DMS153 treated with DMSO at 0.1 percent for 48 hours (cell line): ENCODE measurements at regions not wholly inside any gene's neighbourhood (a gene's known extent, or its start where the extent isn't known, plus 50 kb on each side); places are given as distances from the start of the nearest gene placed in this dataset.
"Not testable (repeated sequence)": the region's sequence is repeated elsewhere in the genome, so short reads cannot be mapped to it uniquely, and the experiment has no call there.

Experiments
- DNase-seq: peaks from one replicate; lab custom pipeline; 2025; ENCODE audit not compliant: unreplicated experiment; lab: John Stamatoyannopoulos, UW

GRCh38 chrX:44785652-44786051 lies 58.2 kb upstream of the DUSP21 start:
- DNase-seq, result no peak

- DNase-seq, result no peak
Measured at GRCh38 chrX:44784241-44784640, 59.6 kb upstream of the DUSP21 start.

DNA sequence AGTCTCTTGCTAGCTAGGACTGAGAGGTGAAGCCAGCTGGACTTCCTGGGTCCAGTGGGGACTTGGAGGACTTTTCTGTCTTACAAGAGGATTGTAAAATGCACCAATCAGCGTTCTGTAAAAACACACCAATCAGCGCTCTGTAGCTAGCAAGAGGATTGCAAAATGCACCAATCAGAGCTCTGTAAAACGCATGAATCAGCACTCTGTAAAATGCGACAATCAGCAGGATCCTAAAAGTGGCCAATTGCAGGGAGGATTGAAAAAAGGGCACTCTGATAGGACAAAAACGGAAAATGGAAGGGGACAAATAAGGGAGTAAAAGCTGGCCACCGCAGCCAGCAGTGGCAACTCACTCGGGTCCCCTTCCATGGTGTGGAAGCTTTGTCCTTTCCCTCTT lies 65.6 kb upstream of the DUSP21 start:
- no peak for DNase-seq

DNA sequence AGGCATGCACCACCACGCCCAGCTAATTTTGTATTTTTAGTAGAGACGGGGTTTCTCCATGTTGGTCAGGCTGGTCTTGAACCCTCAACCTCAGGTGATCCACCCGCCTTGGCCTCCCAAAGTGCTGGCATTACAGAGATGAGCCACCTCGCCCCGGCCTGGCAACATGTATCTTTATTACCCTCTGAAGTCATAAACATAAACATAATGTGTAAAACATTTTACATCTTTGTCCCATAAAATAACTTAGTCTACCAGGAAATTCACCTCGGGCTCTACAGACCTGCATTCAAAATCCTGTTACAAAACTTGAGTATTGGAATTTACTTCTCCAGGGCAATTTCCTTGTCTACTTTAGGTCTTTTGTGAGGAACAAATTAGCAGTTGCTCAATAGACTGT lies 68.1 kb upstream of the DUSP21 start:
- no peak for DNase-seq

- not testable (repeated sequence) for DNase-seq
Measured at GRCh38 chrX:44774066-44774465, 69.8 kb upstream of the DUSP21 start.

GRCh38 chrX:44770121-44770520 lies 73.7 kb upstream of the DUSP21 start:
- no peak for DNase-seq

- DNase-seq, result no peak
Measured at GRCh38 chrX:44767308-44767707, 76.5 kb upstream of the DUSP21 start.

DNA sequence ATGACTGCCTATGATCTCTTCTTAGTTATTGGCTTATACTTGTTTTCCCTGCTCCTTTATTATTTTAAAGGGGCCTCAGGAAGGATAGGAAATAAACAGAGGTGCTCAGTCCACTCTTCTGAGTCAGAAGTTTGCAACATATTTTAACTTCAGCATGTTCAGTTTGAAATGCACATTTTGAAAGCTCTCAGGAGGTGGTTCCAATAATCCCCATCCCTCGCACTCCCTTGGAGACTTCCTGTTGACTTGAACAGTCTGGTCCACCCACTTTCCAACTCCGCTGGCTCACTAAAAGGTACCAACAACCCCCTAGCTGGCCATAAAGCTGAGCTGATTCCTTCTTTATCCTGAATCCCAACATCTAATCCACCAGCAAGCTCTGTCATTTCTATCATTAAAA lies 78.3 kb upstream of the DUSP21 start:
- DNase-seq, result no peak

- no peak for DNase-seq
Measured at GRCh38 chrX:44747969-44748368, 95.9 kb upstream of the DUSP21 start.

DNA sequence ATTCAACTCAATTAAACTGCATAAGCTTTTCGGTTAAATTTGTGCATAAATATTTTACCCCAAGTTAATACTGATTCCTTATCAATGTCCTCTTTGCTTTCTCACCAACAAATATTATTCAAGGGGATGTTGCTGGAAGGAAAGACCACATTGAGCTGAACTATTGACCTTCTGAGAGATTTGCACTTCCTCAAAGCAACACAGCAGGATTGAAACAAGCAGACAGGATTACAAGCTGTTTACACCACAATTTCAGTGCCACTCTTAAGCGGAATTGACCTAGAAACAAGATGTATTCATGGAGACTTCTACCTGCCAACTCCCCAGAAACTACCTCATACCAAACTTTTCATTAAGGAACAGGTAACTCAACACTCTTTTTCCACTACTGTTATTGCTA lies 96.5 kb upstream of the DUSP21 start:
- DNase-seq, result no peak

DNA sequence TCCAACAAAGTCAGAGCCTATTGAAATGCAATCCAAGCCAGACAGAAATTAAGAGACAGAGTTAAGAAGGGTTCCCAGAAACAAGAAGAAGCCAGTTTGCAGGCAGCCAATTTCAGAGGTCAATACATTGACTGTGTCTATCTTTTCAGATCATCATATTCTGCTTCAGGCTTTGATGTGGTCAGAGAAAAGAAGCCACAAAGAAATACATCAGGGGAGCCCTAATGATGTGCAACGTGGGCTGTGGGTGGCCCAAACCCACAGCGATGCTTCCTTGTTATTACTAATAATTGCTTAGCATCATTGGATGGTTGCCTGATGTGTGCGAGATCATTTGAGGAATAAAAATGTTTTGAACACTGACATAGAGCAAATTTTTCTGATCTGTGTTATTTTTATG lies 99.0 kb upstream of the DUSP21 start:
- no peak for DNase-seq

- no peak for DNase-seq
Measured at GRCh38 chrX:44742480-44743155, 101.2 kb upstream of the DUSP21 start.

- DNase-seq, result not testable (repeated sequence)
Measured at GRCh38 chrX:44741859-44742258, 102.0 kb upstream of the DUSP21 start.

DNA sequence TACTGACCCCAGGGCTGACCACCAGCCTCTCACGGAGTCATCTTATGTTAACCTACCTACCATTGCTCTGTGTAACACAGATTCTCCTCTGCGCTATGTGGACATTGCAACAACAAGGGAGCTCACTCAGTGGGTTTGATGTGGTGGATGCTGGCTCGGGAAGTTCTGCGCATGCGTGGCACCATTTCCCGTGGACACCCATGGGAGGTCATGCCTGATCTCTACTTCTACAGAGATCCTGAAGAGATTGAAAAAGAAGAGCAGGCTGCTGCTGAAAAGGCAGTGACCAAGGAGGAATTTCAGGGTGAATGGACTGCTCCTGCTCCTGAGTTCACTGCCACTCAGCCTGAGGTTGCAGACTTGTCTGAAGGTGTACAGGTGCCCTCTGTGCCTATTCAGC lies 102.4 kb upstream of the DUSP21 start:
- not testable (repeated sequence) for DNase-seq

DNA sequence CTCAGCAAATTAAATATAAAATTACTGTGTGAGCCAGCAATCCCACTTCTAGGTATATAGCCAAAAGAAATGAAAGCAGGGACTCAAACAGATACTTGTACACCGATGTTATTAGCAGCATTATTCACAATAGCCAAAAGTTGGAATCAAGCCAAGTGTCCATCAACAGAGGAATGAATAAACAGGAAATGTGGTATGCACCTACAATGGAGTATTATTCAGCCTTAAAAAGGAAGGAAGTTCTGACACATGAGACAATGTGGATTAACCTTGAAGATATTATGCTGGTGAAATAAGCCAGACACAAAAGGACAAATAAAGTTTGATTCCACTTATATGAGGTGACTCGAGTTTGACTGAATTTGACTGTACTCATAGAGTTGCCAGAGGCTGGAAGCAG lies 108.3 kb upstream of the DUSP21 start:
- DNase-seq, result no peak

DNA sequence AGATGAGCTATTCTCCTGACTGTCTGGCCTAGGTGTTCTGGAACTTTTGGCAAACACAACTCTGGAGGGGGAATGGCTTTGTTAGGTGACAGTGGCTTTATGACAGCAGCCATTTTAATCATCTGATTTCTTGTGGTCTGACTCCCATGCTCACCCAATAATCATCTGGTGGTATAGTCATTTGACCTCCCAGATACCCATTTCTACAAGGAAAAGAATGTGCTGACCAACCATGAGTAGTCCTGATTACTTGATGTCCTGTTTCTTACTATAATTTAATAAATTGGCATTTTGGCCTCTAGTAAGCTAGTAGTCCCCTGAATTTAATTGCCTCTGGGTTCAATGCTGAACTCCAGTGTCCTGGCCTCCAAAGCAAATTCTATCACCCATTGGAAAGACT lies 109.9 kb upstream of the DUSP21 start:
- no peak for DNase-seq

DNA sequence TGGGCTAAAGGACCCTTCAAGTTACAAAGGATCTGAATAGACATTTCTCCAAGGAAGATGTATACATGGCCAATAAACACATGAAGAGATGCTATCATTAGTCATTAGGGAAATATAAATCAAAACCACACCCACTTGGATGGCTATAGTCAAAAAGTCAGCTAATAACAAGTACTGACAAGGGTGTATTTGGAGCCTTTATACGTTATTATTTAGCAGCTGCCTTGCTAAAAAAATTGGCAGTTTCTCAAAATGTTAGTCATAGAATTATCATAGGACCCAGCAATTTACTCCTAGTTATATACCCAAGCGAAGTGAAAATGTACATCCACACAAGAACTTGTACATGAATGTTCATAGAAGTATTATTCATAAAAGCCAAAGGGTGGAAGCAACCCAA lies 112.7 kb upstream of the DUSP21 start:
- no peak for DNase-seq

DNA sequence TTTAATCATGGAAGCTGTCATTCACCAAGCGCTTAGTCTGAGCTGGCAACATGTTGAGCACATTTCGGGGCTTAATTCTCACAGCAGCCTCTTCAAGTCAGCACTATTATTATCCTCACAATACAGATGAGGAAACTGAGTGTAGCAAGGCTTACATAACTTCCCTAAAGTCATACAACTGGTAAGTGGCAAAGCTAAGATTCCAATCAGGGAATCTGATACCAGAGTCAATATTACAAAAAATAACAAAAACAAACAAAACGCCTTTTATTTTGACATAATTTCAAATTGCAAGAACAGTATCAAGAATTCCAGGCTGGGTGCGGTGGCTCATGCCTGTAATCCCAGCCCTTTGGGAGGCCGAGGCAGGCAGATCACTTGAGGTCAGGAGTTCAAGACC lies 120.4 kb upstream of the DUSP21 start:
- DNase-seq, result no peak

- DNase-seq, result no peak
Measured at GRCh38 chrX:44708470-44708869, 135.4 kb upstream of the DUSP21 start.

DNA sequence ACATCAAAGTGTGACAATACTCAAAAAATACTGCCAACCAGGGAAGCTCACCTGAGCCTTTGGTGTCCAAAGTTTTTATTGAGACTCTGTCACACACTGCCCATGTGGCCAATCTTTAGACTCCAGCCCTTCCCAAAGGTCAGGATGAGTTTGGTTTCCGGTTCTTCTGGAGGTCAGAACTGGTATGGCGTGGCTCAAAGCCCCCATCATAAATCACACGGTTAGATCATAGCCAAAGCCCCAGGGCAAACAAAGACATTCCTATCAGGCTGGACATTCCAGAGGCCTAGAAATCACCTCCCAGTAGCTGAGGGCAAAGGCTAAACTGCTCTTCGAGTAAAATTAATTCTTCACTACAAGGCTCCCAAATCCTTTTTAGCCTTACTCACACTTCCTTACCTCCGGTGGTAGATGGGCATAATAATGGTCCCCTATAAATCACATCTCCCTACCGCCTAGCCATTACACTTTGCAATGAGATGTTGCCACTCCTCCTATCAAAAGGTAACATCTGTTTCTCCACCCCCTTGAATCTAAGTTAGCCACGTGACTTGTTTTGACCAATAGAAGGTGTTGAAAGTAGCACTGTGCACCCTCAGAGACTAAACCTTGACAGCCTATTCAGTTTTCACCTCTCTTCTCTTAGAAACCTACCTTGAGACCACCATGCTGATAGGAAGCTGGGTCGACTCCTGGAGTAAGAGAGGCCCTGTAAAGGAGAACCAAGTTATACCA lies 137.8 kb upstream of the DUSP21 start:
- no peak for DNase-seq

- DNase-seq, result no peak
Measured at GRCh38 chrX:44698357-44698756, 145.5 kb upstream of the DUSP21 start.

DNA sequence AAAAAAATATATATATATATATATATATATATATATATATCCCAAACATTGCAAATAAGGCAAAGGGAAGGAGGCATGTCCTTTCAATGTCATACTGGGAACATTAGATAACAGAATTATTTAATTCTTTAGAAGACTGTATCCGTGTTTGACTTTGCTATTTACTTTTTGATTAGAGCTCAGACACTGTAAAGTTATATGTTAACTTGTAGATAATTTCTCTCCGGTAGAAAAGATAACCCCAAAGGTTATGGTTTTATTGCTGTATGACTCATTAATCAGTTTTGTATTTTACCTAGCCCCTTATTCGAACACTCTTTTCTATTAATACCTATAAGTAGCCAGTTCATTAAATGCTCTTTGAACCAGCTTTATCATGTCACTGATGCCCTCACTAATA lies 150.6 kb upstream of the DUSP21 start:
- no peak for DNase-seq

- DNase-seq, result no peak
Measured at GRCh38 chrX:44690129-44690528, 147.5 kb upstream of the FUNDC1 start.
